Immature natural killer cell (primary cell): ENCODE measurements at regions not wholly inside any gene's neighbourhood (a gene's known extent, or its start where the extent isn't known, plus 50 kb on each side); places are given as distances from the start of the nearest gene placed in this dataset.

ENCODE experiments used
- DNase-seq, 3 donors: peaks; one replicate each; pipeline ENCODE4 v3.0.0; 2022; ENCODE audit warnings: mixed read lengths in 1 of 3
- H3K27ac Mint-ChIP-seq, 6 donors: one replicate each; pipeline ENCODE4 v1.8.0; 2020; ENCODE audit warnings: mixed read lengths in 6 of 6, mild to moderate bottlenecking in 5 of 6, inconsistent platforms in 4 of 6, moderate library complexity in 3 of 6
- H3K27me3 Mint-ChIP-seq, 3 donors: one replicate each; pipeline ENCODE4 v1.8.0; 2020 to 2021; ENCODE audit warnings: low read depth in 3 of 3, mild to moderate bottlenecking in 3 of 3, mixed read lengths in 3 of 3, moderate library complexity in 3 of 3, inconsistent platforms in 1 of 3
- H3K36me3 Mint-ChIP-seq, 3 donors: one replicate each; pipeline ENCODE4 v1.8.0; 2020; ENCODE audit warnings: mixed read lengths in 3 of 3, inconsistent platforms in 2 of 3, mild to moderate bottlenecking in 2 of 3
- H3K4me1 Mint-ChIP-seq, 2 donors: one replicate each; pipeline ENCODE4 v1.8.0; 2020; ENCODE audit warnings: inconsistent platforms in 2 of 2, mild to moderate bottlenecking in 2 of 2, mixed read lengths in 2 of 2, moderate library complexity in 1 of 2
- H3K4me3 Mint-ChIP-seq, 5 donors: one replicate each; pipeline ENCODE4 v1.8.0; 2020; ENCODE audit warnings: mild to moderate bottlenecking in 5 of 5, mixed read lengths in 5 of 5, inconsistent platforms in 3 of 5, moderate library complexity in 3 of 5
- H3K9me3 Mint-ChIP-seq, 6 donors: one replicate each; pipeline ENCODE4 v1.8.0; 2020; ENCODE audit warnings: mild to moderate bottlenecking in 6 of 6, mixed read lengths in 6 of 6, inconsistent platforms in 4 of 6, moderate library complexity in 3 of 6

- no peaks in the 10 kb centered on the region for H3K9me3 Mint-ChIP-seq
- no peak overlapping the region for H3K4me3 Mint-ChIP-seq
- no peak overlapping the region for H3K27ac Mint-ChIP-seq
- DNase-seq: no peak
- peaks cover 0 to 9% (median 3%) of the 10 kb centered on the region in 3 donors for H3K36me3 Mint-ChIP-seq
- H3K27me3 Mint-ChIP-seq: peaks cover 2 to 3% (median 2%) of the 10 kb centered on the region in 3 donors
- peaks cover 7 to 10% of the 10 kb centered on the region in 2 donors for H3K4me1 Mint-ChIP-seq
Measured at GRCh38 chr11:128206461-128206860, 380.9 kb downstream of the ETS1 start.

DNA sequence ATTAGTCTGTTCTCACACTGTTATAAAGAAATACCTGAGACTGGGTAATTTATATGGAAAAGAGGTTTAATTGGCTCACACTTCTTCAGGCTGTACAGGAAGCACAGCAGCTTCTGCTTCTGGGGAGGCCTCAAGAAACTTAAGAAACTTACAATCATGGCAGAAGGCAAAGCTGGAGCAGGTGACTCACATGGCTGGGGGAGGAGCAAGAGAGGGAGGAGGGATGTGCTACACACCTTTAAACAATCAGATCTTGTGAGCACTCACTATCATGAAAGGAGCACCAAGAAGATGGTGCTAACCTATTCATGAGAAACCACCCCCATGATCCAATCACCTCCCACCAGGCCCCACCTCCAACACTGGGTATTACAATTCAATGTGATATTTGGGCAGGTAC, 381.6 kb downstream of the ETS1 start:
- DNase-seq: no peak
- H3K9me3 Mint-ChIP-seq: no peaks in the 10 kb centered on the region
- no peak overlapping the region for H3K4me3 Mint-ChIP-seq
- H3K27me3 Mint-ChIP-seq: peaks cover 2 to 3% (median 2%) of the 10 kb centered on the region in 3 donors
- H3K36me3 Mint-ChIP-seq: peaks cover 0 to 9% (median 3%) of the 10 kb centered on the region in 3 donors
- H3K4me1 Mint-ChIP-seq: peaks cover 14 to 16% of the 10 kb centered on the region in 2 donors
- no peak overlapping the region for H3K27ac Mint-ChIP-seq

DNA sequence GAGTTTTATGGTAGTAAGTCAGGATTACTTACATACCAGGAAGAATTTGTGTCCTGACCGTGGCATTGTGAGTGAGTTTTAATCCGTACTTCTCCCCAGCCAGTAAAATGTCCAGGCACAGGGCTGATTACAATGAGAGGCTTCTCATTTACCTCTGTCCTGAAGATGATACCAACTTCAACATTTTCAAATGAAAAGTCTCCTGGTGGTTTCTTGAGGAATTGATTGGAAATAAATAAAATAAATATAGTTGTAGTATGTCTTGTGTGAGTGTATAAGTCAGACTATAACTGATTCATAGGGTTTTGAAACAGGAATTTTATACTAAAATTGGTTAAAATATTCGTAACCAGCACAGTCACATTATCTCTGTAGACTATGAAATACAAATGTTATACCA, 382.5 kb downstream of the ETS1 start:
- Mint-ChIP-seq H3K27ac (no peak overlapping the region), H3K27me3 (peaks cover 2 to 3% (median 2%) of the 10 kb centered on the region in 3 donors), H3K9me3 (no peaks in the 10 kb centered on the region), H3K4me3 (no peak overlapping the region), H3K4me1 (peaks cover 23 to 25% of the 10 kb centered on the region in 2 donors), H3K36me3 (peaks cover 0 to 9% (median 3%) of the 10 kb centered on the region in 3 donors)
- DNase-seq: no peak

GRCh38 chr11:128201801-128202200, 385.6 kb downstream of the ETS1 start:
- H3K4me1 Mint-ChIP-seq: peaks cover 30 to 38% of the 10 kb centered on the region in 2 donors
- H3K9me3 Mint-ChIP-seq: no peaks in the 10 kb centered on the region
- H3K4me3 Mint-ChIP-seq: no peak overlapping the region
- DNase-seq: no peak
- peak overlapping the region in 1 of 6 donors; percentile 51 for H3K27ac Mint-ChIP-seq
- H3K36me3 Mint-ChIP-seq: peaks cover 0 to 6% (median 2%) of the 10 kb centered on the region in 3 donors
- peaks cover 0 to 3% (median 2%) of the 10 kb centered on the region in 3 donors for H3K27me3 Mint-ChIP-seq

DNA sequence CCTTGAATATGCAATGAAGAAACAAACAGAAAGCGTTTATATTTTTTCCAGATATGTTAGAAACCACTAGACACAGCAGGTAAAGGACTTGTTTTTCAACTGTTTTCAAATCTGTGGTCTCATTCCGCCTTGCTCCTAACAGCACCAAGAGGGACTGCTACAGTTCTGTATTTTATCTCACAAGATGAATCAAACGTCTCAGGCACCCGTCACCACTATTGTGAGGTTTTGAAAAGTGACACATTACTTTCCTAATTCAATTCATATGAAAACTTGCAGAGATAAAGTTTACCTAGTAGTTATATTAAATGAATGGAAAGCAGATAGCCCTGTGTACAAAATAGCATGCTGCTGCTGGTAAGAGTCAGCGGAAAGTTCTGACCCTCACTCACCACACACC, 386.3 kb downstream of the ETS1 start:
- H3K27me3 Mint-ChIP-seq: peaks cover 0 to 3% (median 2%) of the 10 kb centered on the region in 3 donors
- H3K27ac Mint-ChIP-seq: peak overlapping the region in 4 of 6 donors; percentile 5 to 24 (median 13)
- H3K4me1 Mint-ChIP-seq: peaks cover 35 to 46% of the 10 kb centered on the region in 2 donors
- peak overlapping the region; percentile 34 to 77 (median 61) for H3K4me3 Mint-ChIP-seq
- H3K9me3 Mint-ChIP-seq: no peaks in the 10 kb centered on the region
- peaks cover 0 to under 1% (median 0%) of the 10 kb centered on the region in 3 donors for H3K36me3 Mint-ChIP-seq
- peak in 1 of 3 donors; percentile 8 for DNase-seq

GRCh38 chr11:128200467-128200866, 386.9 kb downstream of the ETS1 start:
- H3K36me3 Mint-ChIP-seq: no peaks in the 10 kb centered on the region

GRCh38 chr11:128198216-128198772, 389.1 kb downstream of the ETS1 start:
- Mint-ChIP-seq H3K9me3 (no peaks in the 10 kb centered on the region), H3K27ac (no peak overlapping the region), H3K27me3 (peaks cover 2 to 5% (median 3%) of the 10 kb centered on the region in 3 donors), H3K4me1 (peaks cover 61 to 74% of the 10 kb centered on the region in 2 donors), H3K36me3 (no peaks in the 10 kb centered on the region), H3K4me3 (no peak overlapping the region)
- no peak for DNase-seq

More at GRCh38 chr11:128200467-128200866, 386.9 kb downstream of the ETS1 start:
- DNase-seq: peak in 1 of 3 donors; percentile 14
- Mint-ChIP-seq H3K9me3 (no peaks in the 10 kb centered on the region), H3K4me1 (peaks cover 39 to 52% of the 10 kb centered on the region in 2 donors), H3K27ac (peak overlapping the region in 1 of 6 donors; percentile 21), H3K27me3 (peaks cover 0 to 3% (median 2%) of the 10 kb centered on the region in 3 donors), H3K4me3 (peak overlapping the region; percentile 34 to 77 (median 61))

GRCh38 chr11:128196235-128196634, 391.1 kb downstream of the ETS1 start:
- no peaks in the 10 kb centered on the region for H3K9me3 Mint-ChIP-seq
- DNase-seq: no peak
- H3K36me3 Mint-ChIP-seq: no peaks in the 10 kb centered on the region
- H3K27ac Mint-ChIP-seq: peak overlapping the region in 2 of 6 donors; percentile 49 to 55
- H3K27me3 Mint-ChIP-seq: peaks cover 2 to 4% (median 3%) of the 10 kb centered on the region in 3 donors
- peaks cover 67 to 80% of the 10 kb centered on the region in 2 donors for H3K4me1 Mint-ChIP-seq
- peak overlapping the region in 1 of 5 donors; percentile 17 for H3K4me3 Mint-ChIP-seq

DNA sequence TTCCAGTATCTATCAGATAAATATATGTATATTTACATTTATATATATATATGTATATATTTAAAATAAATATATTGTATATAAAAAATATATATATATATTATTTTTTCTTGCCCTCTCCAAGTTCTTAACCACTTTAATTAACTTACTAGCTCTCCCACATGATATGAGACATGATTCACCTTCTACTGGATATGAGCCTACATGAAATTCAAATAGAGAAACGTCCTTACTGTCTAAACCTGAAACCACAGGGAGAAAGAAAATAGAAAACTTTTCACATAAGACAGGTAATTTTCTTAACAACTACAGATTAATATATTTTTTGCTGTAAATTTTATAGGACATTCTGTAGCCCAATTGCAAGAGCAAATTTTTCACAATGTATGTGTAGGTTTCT, 391.6 kb downstream of the ETS1 start:
- Mint-ChIP-seq H3K4me3 (peak overlapping the region in 2 of 5 donors; percentile 24 to 78), H3K9me3 (no peaks in the 10 kb centered on the region)

GRCh38 chr11:128195057-128195751, 392.2 kb downstream of the ETS1 start:
- Mint-ChIP-seq H3K36me3 (no peaks in the 10 kb centered on the region), H3K9me3 (no peaks in the 10 kb centered on the region), H3K4me3 (peak overlapping the region; percentile 24 to 78 (median 43)), H3K27ac (peak overlapping the region; percentile 47 to 92 (median 80)), H3K4me1 (peaks cover 67 to 80% of the 10 kb centered on the region in 2 donors), H3K27me3 (peaks cover 2 to 4% (median 3%) of the 10 kb centered on the region in 3 donors)
- peak; percentile 55 to 69 (median 64) for DNase-seq

More for the DNA sequence above, 391.6 kb downstream of the ETS1 start:
- Mint-ChIP-seq H3K27ac (peak overlapping the region in 5 of 6 donors; percentile 48 to 85 (median 75)), H3K4me1 (peaks cover 67 to 80% of the 10 kb centered on the region in 2 donors), H3K27me3 (peaks cover 2 to 4% (median 3%) of the 10 kb centered on the region in 3 donors), H3K36me3 (no peaks in the 10 kb centered on the region)
- DNase-seq: no peak

GRCh38 chr11:128194216-128194615, 393.1 kb downstream of the ETS1 start:
- DNase-seq: no peak
- H3K27ac Mint-ChIP-seq: peak overlapping the region; percentile 60 to 92 (median 80)
- no peaks in the 10 kb centered on the region for H3K36me3 Mint-ChIP-seq
- H3K4me3 Mint-ChIP-seq: peak overlapping the region in 4 of 5 donors; percentile 20 to 54 (median 36)
- no peaks in the 10 kb centered on the region for H3K9me3 Mint-ChIP-seq
- H3K4me1 Mint-ChIP-seq: peaks cover 66 to 80% of the 10 kb centered on the region in 2 donors
- peaks cover 2 to 8% (median 3%) of the 10 kb centered on the region in 3 donors for H3K27me3 Mint-ChIP-seq

GRCh38 chr11:128193615-128194014, 393.7 kb downstream of the ETS1 start:
- DNase-seq: no peak
- Mint-ChIP-seq H3K4me1 (peaks cover 68 to 80% of the 10 kb centered on the region in 2 donors), H3K4me3 (peak overlapping the region; percentile 10 to 54 (median 37)), H3K9me3 (no peaks in the 10 kb centered on the region), H3K27me3 (peaks cover 2 to 8% (median 3%) of the 10 kb centered on the region in 3 donors), H3K36me3 (no peaks in the 10 kb centered on the region), H3K27ac (peak overlapping the region; percentile 60 to 92 (median 80))

DNA sequence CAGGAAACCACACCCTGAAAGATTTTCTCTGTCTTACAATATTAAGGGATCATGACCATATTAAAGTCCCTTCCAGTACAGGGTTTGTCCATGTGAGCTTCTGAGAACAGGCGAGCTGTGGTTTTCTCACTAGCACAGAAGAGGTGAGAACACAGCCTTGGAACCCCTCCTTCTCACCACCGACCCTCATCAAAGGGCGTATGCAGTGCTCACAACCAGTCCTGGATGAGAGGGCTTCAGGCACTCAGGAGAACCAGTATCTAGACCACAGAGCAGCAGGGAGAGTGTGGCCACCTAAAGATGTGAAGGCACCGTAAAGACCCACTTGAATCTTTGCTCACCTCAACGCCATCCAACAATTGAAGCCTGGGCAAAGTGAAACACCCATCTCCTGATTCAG, 397.0 kb downstream of the ETS1 start:
- peak; percentile 75 to 83 (median 80) for DNase-seq
- Mint-ChIP-seq H3K4me3 (peak overlapping the region; percentile 66 to 86 (median 76)), H3K4me1 (peaks cover 74 to 93% of the 10 kb centered on the region in 2 donors)

GRCh38 chr11:128189823-128190222, 397.5 kb downstream of the ETS1 start:
- peaks cover under 1 to 6% (median 1%) of the 10 kb centered on the region in 3 donors for H3K27me3 Mint-ChIP-seq
- peak in 2 of 3 donors; percentile 18 to 25 for DNase-seq
- peaks cover 1 to 8% (median 4%) of the 10 kb centered on the region in 6 donors for H3K9me3 Mint-ChIP-seq
- peak overlapping the region; percentile 66 to 86 (median 76) for H3K4me3 Mint-ChIP-seq
- H3K36me3 Mint-ChIP-seq: peaks cover 0 to 15% (median 5%) of the 10 kb centered on the region in 3 donors
- H3K27ac Mint-ChIP-seq: peak overlapping the region; percentile 92 to 98 (median 96)
- peaks cover 69 to 91% of the 10 kb centered on the region in 2 donors for H3K4me1 Mint-ChIP-seq

More for the DNA sequence above, 397.0 kb downstream of the ETS1 start:
- H3K27ac Mint-ChIP-seq: peak overlapping the region; percentile 92 to 98 (median 96)
- peaks cover 0 to 9% (median 4%) of the 10 kb centered on the region in 3 donors for H3K27me3 Mint-ChIP-seq
- peaks cover 0 to 8% (median under 1%) of the 10 kb centered on the region in 6 donors for H3K9me3 Mint-ChIP-seq
- H3K36me3 Mint-ChIP-seq: peaks cover 0 to 11% (median under 1%) of the 10 kb centered on the region in 3 donors
